SK-N-MC (cell line): ENCODE measurements at regions not wholly inside any gene's neighbourhood (a gene's known extent, or its start where the extent isn't known, plus 50 kb on each side); places are given as distances from the start of the nearest gene placed in this dataset.

Source experiments
- DNase-seq: peaks from one replicate; pipeline ENCODE4 v3.0.0-alpha.2; 2011; ENCODE audit warnings: low read depth, low spot score
- H3K27ac ChIP-seq: fragments of 200-600 bp; sonication (generic); 2 replicates; pipeline ENCODE4 v1.5.1; 2016; ENCODE audit warnings: mixed run types
- H3K36me3 ChIP-seq: fragments of 200-600 bp; sonication (generic); 2 replicates; pipeline ENCODE4 v1.6.1; 2017; ENCODE audit warnings: antibody characterized with exemption, low read length, mixed read lengths; ENCODE audit not compliant: insufficient read depth
- H3K4me3 ChIP-seq: fragments of 200-600 bp; sonication (generic); 2 replicates; pipeline ENCODE4 v1.5.1; 2016
- H3K9ac ChIP-seq: fragments of 200-600 bp; sonication (generic); 2 replicates; pipeline ENCODE4 v1.8.0; 2017; ENCODE audit warnings: mixed run types, mixed read lengths; ENCODE audit not compliant: insufficient read length
- H3K9me3 ChIP-seq: fragments of 200-600 bp; sonication (generic); 2 replicates; pipeline ENCODE4 v1.6.1; 2017; ENCODE audit warnings: low read depth, mild to moderate bottlenecking, antibody characterized with exemption, low read length, moderate library complexity, mixed read lengths
- EZH2 ChIP-seq: fragments of 200-600 bp; sonication (generic); IDR thresholded peaks from one replicate; pipeline ENCODE4 v1.6.1; 2017; ENCODE audit warnings: antibody characterized with exemption
- FOXP2 ChIP-seq: optimal IDR thresholded peaks from 2 replicates; pipeline ENCODE3; 2011; ENCODE audit warnings: mild to moderate bottlenecking, moderate library complexity; ENCODE audit not compliant: insufficient read depth; ENCODE audit errors: extremely low read length, control extremely low read depth
- POLR2AphosphoS5 ChIP-seq: IDR thresholded peaks from 2 replicates; pipeline ENCODE4 v1.6.1; 2012; ENCODE audit warnings: mild to moderate bottlenecking, low read depth, low read length, borderline replicate concordance

DNA sequence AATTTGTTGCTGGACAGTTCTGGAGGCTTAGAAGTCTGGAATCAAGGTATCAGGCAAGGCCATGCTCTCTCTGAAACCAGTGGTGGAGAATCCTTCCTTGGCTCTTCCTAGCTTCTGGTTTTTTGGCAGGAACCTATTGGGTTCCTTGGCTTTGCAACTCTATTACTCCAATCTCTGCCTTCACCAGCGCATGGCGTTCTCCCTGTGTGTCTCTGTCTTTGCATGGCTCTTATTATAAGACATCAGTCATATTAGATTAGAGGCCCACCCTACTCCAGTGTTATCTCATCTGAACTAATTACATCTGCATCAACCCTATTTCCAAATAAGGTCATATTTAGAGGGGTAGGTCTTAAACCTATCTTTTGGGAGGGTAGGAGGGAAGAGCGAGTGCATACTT is 358.1 kb upstream of the RARB start:
- Histone ChIP-seq H3K36me3 (no peaks in the 10 kb centered on the region), H3K9me3 (no peaks in the 10 kb centered on the region), H3K27ac (no peak overlapping the region), H3K9ac (no peak overlapping the region), H3K4me3 (no peak overlapping the region)
- DNase-seq = no peak
- TF ChIP-seq POLR2AphosphoS5 = no peak
- TF ChIP-seq EZH2 = no peak
- no peak for TF ChIP-seq FOXP2

DNA sequence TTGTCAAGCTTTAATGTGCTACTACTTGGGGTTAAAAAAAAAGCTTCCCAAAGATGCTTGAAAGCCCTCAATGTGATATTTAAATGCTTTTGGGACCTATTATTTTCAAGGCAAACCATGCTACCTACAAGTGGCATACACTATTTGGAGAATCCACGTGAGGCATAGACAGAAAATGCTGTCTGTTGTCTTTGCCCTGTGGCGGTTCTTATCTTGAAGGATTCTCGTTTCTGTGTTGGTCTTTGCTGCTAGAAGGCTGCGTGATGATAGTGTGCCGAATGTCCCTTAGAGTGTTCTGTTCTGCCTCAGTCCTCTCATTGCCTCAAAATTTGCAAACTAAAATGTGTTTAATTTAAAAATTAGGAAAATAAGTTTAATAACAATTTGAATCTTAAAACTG is 356.2 kb upstream of the RARB start:
- no peak overlapping the region for H3K4me3 ChIP-seq
- H3K9ac ChIP-seq = no peak overlapping the region
- H3K27ac ChIP-seq = no peak overlapping the region
- no peaks in the 10 kb centered on the region for H3K36me3 ChIP-seq
- no peaks in the 10 kb centered on the region for H3K9me3 ChIP-seq
- no peak for DNase-seq
- TF ChIP-seq POLR2AphosphoS5 (no peak), FOXP2 (no peak), EZH2 (no peak)

DNA sequence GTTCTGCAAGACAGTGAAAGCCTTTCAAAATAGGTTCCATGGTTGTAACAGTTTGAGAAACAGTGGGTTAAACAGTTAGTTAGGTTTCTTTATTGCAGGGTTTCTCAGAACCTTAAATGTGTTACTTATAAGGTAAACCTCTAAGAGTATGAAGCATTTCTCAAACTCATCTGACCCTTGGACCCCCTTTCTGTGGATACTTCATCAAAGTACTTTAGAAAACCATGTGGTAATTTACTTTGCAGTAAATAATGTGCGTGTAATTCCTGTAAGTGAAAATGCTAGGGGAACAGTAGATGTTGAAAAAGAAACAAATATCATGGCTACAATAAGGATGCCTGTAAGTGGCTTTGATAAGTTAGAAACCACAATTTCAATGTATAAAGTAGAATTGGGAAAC is 354.6 kb upstream of the RARB start:
- TF ChIP-seq EZH2 (no peak), POLR2AphosphoS5 (no peak), FOXP2 (no peak)
- no peak overlapping the region for H3K27ac ChIP-seq
- H3K36me3 ChIP-seq = no peaks in the 10 kb centered on the region
- no peak overlapping the region for H3K9ac ChIP-seq
- H3K9me3 ChIP-seq = no peaks in the 10 kb centered on the region
- DNase-seq = no peak
- no peak overlapping the region for H3K4me3 ChIP-seq

DNA sequence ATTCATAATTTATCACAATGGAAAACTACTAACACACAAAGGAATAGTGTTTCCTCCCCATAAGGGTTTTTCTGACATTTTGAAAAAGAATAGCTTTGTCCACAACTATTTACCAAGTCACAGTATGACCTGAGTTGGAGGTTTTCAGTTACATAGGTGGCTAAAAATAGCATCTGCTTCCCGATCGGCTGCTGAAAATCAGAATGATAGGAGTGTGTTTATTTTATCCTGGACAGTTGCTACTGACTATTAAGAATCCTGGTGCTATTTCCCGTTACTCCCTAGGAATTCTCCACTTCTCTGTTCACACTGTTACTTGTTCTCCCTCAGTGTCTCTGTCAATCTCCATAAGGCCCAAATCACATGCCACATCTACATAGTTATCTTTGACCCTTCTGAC is 353.9 kb upstream of the RARB start:
- no peak overlapping the region for H3K27ac ChIP-seq
- no peak overlapping the region for H3K4me3 ChIP-seq
- DNase-seq = no peak
- no peak overlapping the region for H3K9ac ChIP-seq
- H3K9me3 ChIP-seq = no peaks in the 10 kb centered on the region
- TF ChIP-seq POLR2AphosphoS5 (no peak), FOXP2 (no peak), EZH2 (no peak)
- H3K36me3 ChIP-seq = no peaks in the 10 kb centered on the region

DNA sequence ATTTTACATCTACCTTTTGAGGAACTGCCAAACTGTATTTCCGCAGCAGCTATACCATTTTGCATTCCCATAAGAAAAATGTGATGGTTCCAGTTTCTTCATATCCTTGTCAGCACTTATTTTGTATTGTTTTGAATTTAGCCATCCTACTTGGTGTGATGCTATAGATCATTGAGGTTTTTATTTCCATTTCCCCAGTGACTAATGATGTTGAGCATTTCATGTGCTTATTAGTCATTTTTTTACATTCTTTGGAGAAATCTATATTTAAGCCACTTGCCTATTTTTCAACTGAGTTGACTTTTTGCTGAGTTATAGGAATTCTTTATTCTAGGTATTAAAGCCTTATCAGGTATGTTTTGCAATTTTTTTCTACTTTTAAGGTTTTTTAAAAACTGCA is 347.6 kb upstream of the RARB start:
- no peak overlapping the region for H3K9ac ChIP-seq
- H3K36me3 ChIP-seq = no peaks in the 10 kb centered on the region
- no peaks in the 10 kb centered on the region for H3K9me3 ChIP-seq
- H3K4me3 ChIP-seq = no peak overlapping the region
- no peak for TF ChIP-seq EZH2
- no peak for TF ChIP-seq FOXP2
- no peak for TF ChIP-seq POLR2AphosphoS5
- no peak overlapping the region for H3K27ac ChIP-seq
- no peak for DNase-seq

DNA sequence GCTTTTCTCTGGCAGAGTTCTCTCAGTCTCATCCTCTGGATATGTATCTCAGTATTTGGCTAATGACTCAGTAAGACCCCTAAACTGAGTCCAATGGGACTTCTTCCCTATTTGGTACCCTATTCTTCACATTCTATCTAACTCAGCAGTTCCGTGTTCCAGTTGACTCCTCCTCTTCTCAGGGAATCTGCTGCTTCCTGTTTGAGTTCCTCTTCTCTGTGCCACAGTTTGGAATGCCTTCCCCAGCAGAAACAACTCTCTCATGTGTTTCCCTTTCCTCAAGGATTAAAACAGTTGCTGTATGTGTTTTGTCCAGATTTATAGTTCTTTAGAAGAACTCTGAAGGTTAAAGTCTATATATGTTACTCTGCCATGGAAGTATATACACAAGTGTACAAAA is 344.0 kb upstream of the RARB start:
- no peak for TF ChIP-seq EZH2
- no peak for TF ChIP-seq POLR2AphosphoS5
- no peak for TF ChIP-seq FOXP2
- Histone ChIP-seq H3K9me3 (no peaks in the 10 kb centered on the region), H3K27ac (no peak overlapping the region), H3K9ac (no peak overlapping the region), H3K36me3 (no peaks in the 10 kb centered on the region), H3K4me3 (no peak overlapping the region)
- no peak for DNase-seq

DNA sequence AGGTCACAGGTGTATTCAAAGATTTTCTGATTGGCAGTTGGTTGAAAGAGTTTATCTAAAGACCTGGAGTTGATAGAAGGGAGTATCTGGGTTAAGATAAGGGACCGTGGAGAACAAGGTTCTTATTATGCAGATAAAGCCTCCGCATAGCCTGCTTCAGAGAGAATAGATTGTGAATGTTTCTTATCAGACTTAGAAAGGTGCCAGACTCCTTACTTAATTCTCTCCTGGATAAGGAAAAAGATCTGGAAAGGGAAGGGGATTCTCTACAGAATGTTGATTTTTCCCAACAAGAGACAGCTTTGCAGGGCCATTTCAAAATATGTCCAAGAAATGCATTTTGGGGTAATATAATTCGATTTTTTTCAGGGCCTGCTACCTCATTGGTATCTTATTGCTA is 341.3 kb upstream of the RARB start:
- DNase-seq = no peak
- H3K27ac ChIP-seq = no peak overlapping the region
- no peaks in the 10 kb centered on the region for H3K9me3 ChIP-seq
- H3K36me3 ChIP-seq = no peaks in the 10 kb centered on the region
- no peak overlapping the region for H3K9ac ChIP-seq
- no peak for TF ChIP-seq EZH2
- TF ChIP-seq POLR2AphosphoS5 = no peak
- TF ChIP-seq FOXP2 = no peak
- no peak overlapping the region for H3K4me3 ChIP-seq

DNA sequence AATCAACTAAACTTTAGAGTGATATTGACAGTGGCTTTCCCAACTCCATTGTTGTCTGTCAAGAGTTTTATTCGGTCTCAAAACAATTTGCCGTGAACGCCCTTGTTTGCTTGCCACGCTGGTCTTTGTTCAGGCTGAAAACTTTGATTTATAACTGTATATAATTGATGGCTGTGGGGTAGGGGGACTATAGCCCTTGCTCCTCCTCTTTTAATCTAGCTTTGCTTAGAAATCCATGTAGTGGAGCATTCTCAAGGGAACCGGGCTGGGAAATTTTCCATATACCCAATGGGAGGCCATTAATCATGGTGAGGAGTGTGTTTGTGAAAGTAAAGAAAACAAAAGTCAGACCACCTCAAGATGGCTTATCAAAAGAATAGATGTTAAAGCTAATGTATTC is 339.8 kb upstream of the RARB start:
- DNase-seq = no peak
- H3K4me3 ChIP-seq = no peak overlapping the region
- H3K36me3 ChIP-seq = no peaks in the 10 kb centered on the region
- no peak overlapping the region for H3K27ac ChIP-seq
- no peak overlapping the region for H3K9ac ChIP-seq
- no peak for TF ChIP-seq FOXP2
- TF ChIP-seq POLR2AphosphoS5 = no peak
- no peak for TF ChIP-seq EZH2
- no peaks in the 10 kb centered on the region for H3K9me3 ChIP-seq

DNA sequence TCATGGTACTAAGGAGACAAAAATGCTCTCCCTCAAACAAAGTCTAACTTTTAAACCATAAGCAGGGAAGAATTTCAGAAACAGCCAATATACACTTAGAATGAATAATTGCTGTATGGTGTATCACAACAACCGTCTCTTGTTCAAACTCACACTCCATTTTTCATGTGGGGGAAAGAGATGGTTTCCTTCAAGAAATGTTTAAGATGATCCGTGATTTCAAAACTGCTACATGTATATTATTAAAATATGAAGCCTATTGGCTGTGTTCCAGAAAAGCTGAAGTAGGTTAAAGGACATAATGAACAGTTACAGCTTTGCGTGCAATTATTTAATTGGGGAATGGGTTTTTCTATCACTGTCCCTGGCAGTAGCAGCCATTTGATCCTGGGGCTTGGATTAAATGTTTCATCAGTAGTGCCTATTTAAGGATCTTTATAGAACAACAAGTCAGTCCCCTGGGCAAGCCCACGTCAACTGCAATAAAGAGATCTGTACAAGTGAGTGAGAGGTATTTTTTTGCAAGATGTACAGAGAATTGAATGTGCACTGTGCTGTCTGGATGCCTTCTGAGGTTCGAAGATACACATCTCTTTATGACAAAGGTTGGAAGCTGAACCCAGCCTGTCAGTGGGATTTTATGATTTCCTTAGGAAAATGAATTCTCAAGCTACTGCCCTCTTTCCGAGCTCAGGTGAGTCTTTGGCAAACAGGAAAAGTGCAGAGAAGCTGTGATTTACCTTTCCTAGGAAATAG is 337.2 kb upstream of the RARB start:
- H3K9ac ChIP-seq = no peak overlapping the region
- no peak for TF ChIP-seq EZH2
- no peak for TF ChIP-seq FOXP2
- no peak for TF ChIP-seq POLR2AphosphoS5
- no peak overlapping the region for H3K4me3 ChIP-seq
- no peak overlapping the region for H3K27ac ChIP-seq
- no peaks in the 10 kb centered on the region for H3K9me3 ChIP-seq
- H3K36me3 ChIP-seq = no peaks in the 10 kb centered on the region
- DNase-seq = no peak
